ENCODE measurements at regions not wholly inside any gene's neighbourhood (a gene's known extent, or its start where the extent isn't known, plus 50 kb on each side); places are given as distances from the start of the nearest gene placed in this dataset.

GRCh38 chr9:118446943-118447639, 742.9 kb downstream of the TLR4 start:
- FAIRE-seq = no peak
- DNase-seq (ENCODE audit: extremely low spot score, insufficient read length, low read depth) = no peak

- FAIRE-seq (no peak), DNase-seq (ENCODE audit: extremely low spot score, insufficient read length, low read depth) (no peak)
Observed at GRCh38 chr9:118449554-118449953, 745.4 kb downstream of the TLR4 start.

GRCh38 chr9:118455259-118455658, 751.1 kb downstream of the TLR4 start:
- DNase-seq (ENCODE audit: extremely low spot score, insufficient read length, low read depth) (no peak), FAIRE-seq (no peak)

GRCh38 chr9:118455788-118456187, 751.6 kb downstream of the TLR4 start:
- DNase-seq (ENCODE audit: extremely low spot score, insufficient read length, low read depth) (no peak), FAIRE-seq (no peak)

- DNase-seq (ENCODE audit: extremely low spot score, insufficient read length, low read depth) = no peak
- FAIRE-seq = no peak
Observed at GRCh38 chr9:118457171-118458000, 753.2 kb downstream of the TLR4 start.

- FAIRE-seq = no peak
- DNase-seq (ENCODE audit: extremely low spot score, insufficient read length, low read depth) = no peak
Observed at GRCh38 chr9:118459913-118460312, 755.7 kb downstream of the TLR4 start.

- DNase-seq (ENCODE audit: extremely low spot score, insufficient read length, low read depth) = no peak
Observed at GRCh38 chr9:118463419-118463818, 759.2 kb downstream of the TLR4 start.

GRCh38 chr9:118473521-118473920, 769.3 kb downstream of the TLR4 start:
- FAIRE-seq (no peak), DNase-seq (ENCODE audit: extremely low spot score, insufficient read length, low read depth) (no peak)

More at GRCh38 chr9:118463419-118463818, 759.2 kb downstream of the TLR4 start:
- FAIRE-seq = no peak

- FAIRE-seq = no peak
- DNase-seq (ENCODE audit: extremely low spot score, insufficient read length, low read depth) = no peak
Observed at GRCh38 chr9:118478752-118479151, 774.5 kb downstream of the TLR4 start.

- no peak for DNase-seq (ENCODE audit: extremely low spot score, insufficient read length, low read depth)
- no peak for FAIRE-seq
Observed at GRCh38 chr9:118482306-118482705, 778.1 kb downstream of the TLR4 start.

- no peak for DNase-seq (ENCODE audit: extremely low spot score, insufficient read length, low read depth)
- FAIRE-seq = no peak
Observed at GRCh38 chr9:118483677-118484076, 779.5 kb downstream of the TLR4 start.

GRCh38 chr9:118503236-118503635, 799.0 kb downstream of the TLR4 start:
- DNase-seq (ENCODE audit: extremely low spot score, insufficient read length, low read depth) = no peak
- FAIRE-seq = no peak

GRCh38 chr9:118510711-118511110, 806.5 kb downstream of the TLR4 start:
- FAIRE-seq (no peak), DNase-seq (ENCODE audit: extremely low spot score, insufficient read length, low read depth) (no peak)

GRCh38 chr9:118515947-118516346, 811.7 kb downstream of the TLR4 start:
- FAIRE-seq = no peak
- no peak for DNase-seq (ENCODE audit: extremely low spot score, insufficient read length, low read depth)

GRCh38 chr9:118521261-118521660, 817.1 kb downstream of the TLR4 start:
- FAIRE-seq = no peak
- no peak for DNase-seq (ENCODE audit: extremely low spot score, insufficient read length, low read depth)

- no peak for DNase-seq (ENCODE audit: extremely low spot score, insufficient read length, low read depth)
- peak; percentile 70 for FAIRE-seq
Observed at GRCh38 chr9:118522093-118523028, 818.2 kb downstream of the TLR4 start.

- no peak for DNase-seq (ENCODE audit: extremely low spot score, insufficient read length, low read depth)
- FAIRE-seq = no peak
Observed at GRCh38 chr9:118527261-118527660, 823.1 kb downstream of the TLR4 start.

- FAIRE-seq (no peak), DNase-seq (ENCODE audit: extremely low spot score, insufficient read length, low read depth) (no peak)
Observed at GRCh38 chr9:118529210-118529609, 825.0 kb downstream of the TLR4 start.

GRCh38 chr9:118529624-118530214, 825.5 kb downstream of the TLR4 start:
- FAIRE-seq = peak; percentile 47
- DNase-seq (ENCODE audit: extremely low spot score, insufficient read length, low read depth) = peak; percentile 5

GRCh38 chr9:118532592-118532991, 828.4 kb downstream of the TLR4 start:
- DNase-seq (ENCODE audit: extremely low spot score, insufficient read length, low read depth) = no peak
- no peak for FAIRE-seq
